DOHH2 (cell line): ENCODE measurements at regions not wholly inside any gene's neighbourhood (a gene's known extent, or its start where the extent isn't known, plus 50 kb on each side); places are given as distances from the start of the nearest gene placed in this dataset.

Experiments
- H3F3A ChIP-seq: fragments of 200-600 bp; sonication (generic), shearing (Covaris generic); 2 replicates; pipeline ENCODE4 v1.6.0; 2016; ENCODE audit warnings: antibody characterized with exemption, mild to moderate bottlenecking; ENCODE audit not compliant: control insufficient read depth, insufficient read depth
- H3K27ac ChIP-seq: fragments of 200-600 bp; sonication (generic); 2 replicates; pipeline ENCODE4 v1.5.1; 2014; ENCODE audit warnings: low read depth, mild to moderate bottlenecking, low read length, moderate library complexity
- H3K27me3 ChIP-seq: fragments of 200-600 bp; sonication (generic); 2 replicates; pipeline ENCODE4 v1.6.1; 2014; ENCODE audit warnings: mild to moderate bottlenecking, low read length, mixed read lengths; ENCODE audit not compliant: control insufficient read depth
- H3K36me3 ChIP-seq: fragments of 200-600 bp; sonication (generic); 2 replicates; pipeline ENCODE4 v1.6.1; 2014; ENCODE audit warnings: mild to moderate bottlenecking, low read length, moderate library complexity, mixed read lengths; ENCODE audit not compliant: control insufficient read depth
- H3K4me1 ChIP-seq: fragments of 200-600 bp; sonication (generic); 2 replicates; pipeline ENCODE4 v1.6.1; 2014; ENCODE audit warnings: mild to moderate bottlenecking, low read length, mixed read lengths; ENCODE audit not compliant: control insufficient read depth
- H3K4me2 ChIP-seq: fragments of 200-600 bp; sonication (generic); 2 replicates; pipeline ENCODE4 v1.6.0; 2014; ENCODE audit warnings: mild to moderate bottlenecking, low read length, moderate library complexity
- H3K4me3 ChIP-seq: fragments of 200-600 bp; sonication (generic); 2 replicates; pipeline ENCODE4 v1.5.1; 2014; ENCODE audit warnings: mild to moderate bottlenecking, low read length, mixed read lengths
- H3K79me2 ChIP-seq: fragments of 200-600 bp; sonication (generic); 2 replicates; pipeline ENCODE4 v1.6.1; 2014; ENCODE audit warnings: mild to moderate bottlenecking, low read length, mixed read lengths; ENCODE audit not compliant: control insufficient read depth
- H3K9me2 ChIP-seq: fragments of 200-600 bp; sonication (generic); replicated peaks from 2 replicates; pipeline ENCODE4 v1.6.1; 2014; ENCODE audit warnings: mild to moderate bottlenecking, low read length, mixed read lengths; ENCODE audit not compliant: control insufficient read depth
- H3K9me3 ChIP-seq: fragments of 200-600 bp; sonication (generic); 2 replicates; pipeline ENCODE4 v1.6.1; 2014; ENCODE audit warnings: antibody characterized with exemption, low read length, mixed read lengths; ENCODE audit not compliant: control insufficient read depth, insufficient read depth
- H4K20me1 ChIP-seq: fragments of 200-600 bp; sonication (generic); 2 replicates; pipeline ENCODE4 v1.6.0; 2014; ENCODE audit warnings: low read depth, mild to moderate bottlenecking, antibody characterized with exemption, low read length, moderate library complexity; ENCODE audit not compliant: control insufficient read depth, insufficient read depth
- EZH2phosphoT487 ChIP-seq: fragments of 200-600 bp; sonication (generic); IDR thresholded peaks from 2 replicates; pipeline ENCODE4 v1.6.1; 2017; ENCODE audit warnings: borderline replicate concordance, mild to moderate bottlenecking, antibody characterized with exemption, low read length, moderate library complexity, mixed read lengths
- TF ChIP-seq, protein P1 (sequence below): fragments of 200-600 bp; sonication (generic); IDR thresholded peaks from one replicate; pipeline ENCODE4 v1.5.1; 2014; ENCODE audit warnings: antibody characterized with exemption, mild to moderate bottlenecking, low read depth, low read length; ENCODE audit not compliant: poor library complexity, severe bottlenecking

DNA sequence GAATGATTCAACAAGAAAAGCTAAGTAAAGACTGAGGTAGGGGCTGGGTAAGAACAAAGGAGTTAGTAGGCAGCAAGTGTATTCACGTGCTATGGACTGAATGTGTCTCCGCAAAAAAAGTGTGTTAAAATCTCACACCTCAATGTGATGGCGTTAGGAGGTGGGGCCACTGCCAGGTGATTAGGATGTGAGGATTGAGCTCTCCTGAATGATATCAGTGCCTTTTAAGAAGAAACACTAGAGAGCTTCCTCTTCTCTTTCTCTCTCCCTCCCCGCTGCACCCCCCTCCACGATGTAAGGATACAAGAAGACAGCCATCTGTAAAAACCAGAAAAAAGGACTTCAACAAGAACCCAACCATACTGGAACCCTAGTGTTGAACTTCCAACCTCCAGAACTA lies 396.1 kb upstream of the PLXNA2 start:
- H3K27ac ChIP-seq: no peak overlapping the region
- no peaks in the 10 kb centered on the region for H3K4me1 ChIP-seq
- H3K36me3 ChIP-seq: no peaks in the 10 kb centered on the region
- no peaks in the 10 kb centered on the region for H3K79me2 ChIP-seq
- TF ChIP-seq, protein P1, sequence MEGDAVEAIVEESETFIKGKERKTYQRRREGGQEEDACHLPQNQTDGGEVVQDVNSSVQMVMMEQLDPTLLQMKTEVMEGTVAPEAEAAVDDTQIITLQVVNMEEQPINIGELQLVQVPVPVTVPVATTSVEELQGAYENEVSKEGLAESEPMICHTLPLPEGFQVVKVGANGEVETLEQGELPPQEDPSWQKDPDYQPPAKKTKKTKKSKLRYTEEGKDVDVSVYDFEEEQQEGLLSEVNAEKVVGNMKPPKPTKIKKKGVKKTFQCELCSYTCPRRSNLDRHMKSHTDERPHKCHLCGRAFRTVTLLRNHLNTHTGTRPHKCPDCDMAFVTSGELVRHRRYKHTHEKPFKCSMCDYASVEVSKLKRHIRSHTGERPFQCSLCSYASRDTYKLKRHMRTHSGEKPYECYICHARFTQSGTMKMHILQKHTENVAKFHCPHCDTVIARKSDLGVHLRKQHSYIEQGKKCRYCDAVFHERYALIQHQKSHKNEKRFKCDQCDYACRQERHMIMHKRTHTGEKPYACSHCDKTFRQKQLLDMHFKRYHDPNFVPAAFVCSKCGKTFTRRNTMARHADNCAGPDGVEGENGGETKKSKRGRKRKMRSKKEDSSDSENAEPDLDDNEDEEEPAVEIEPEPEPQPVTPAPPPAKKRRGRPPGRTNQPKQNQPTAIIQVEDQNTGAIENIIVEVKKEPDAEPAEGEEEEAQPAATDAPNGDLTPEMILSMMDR: no peak
- TF ChIP-seq EZH2phosphoT487: no peak
- no peaks in the 10 kb centered on the region for H3F3A ChIP-seq
- no peak overlapping the region for H3K4me3 ChIP-seq
- no peaks in the 10 kb centered on the region for H3K9me2 ChIP-seq
- no peaks in the 10 kb centered on the region for H3K27me3 ChIP-seq
- no peak overlapping the region for H3K4me2 ChIP-seq
- no peaks in the 10 kb centered on the region for H4K20me1 ChIP-seq
- no peaks in the 10 kb centered on the region for H3K9me3 ChIP-seq

DNA sequence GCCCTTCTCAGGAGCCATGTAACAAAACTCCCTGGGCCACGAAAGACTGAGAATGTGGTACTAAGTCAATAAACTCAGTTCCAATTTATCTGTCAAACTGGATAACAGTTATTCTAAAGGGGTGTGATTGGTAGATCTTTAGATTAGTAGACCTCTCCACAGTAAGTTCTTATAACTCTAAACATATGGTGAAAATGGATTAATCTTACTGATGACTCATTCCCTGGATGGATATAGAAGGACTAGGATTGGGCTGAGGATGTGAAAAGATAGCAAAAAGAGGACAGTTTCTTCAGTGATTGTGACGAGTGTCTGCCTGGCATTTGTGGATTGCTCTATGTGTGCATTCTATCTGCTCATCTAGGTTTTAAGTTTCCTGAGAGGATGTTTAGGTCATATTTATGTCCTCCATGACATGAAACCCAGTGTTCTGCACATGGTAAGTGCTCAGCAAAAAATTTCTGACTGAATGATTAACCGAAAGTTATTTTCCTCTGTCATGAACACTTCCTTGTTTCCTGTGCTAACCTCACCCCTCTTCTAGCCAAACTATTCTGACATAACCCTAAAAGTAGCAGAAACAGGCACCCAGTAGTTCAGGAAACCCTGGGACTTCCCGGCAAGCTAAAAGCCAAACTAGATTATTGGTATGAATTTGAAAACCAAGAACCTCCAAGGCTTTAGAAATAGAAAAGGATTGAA lies 397.5 kb upstream of the PLXNA2 start:
- Histone ChIP-seq H4K20me1 (no peaks in the 10 kb centered on the region), H3K4me1 (no peaks in the 10 kb centered on the region), H3K4me3 (no peak overlapping the region), H3F3A (no peaks in the 10 kb centered on the region), H3K27ac (no peak overlapping the region), H3K79me2 (no peaks in the 10 kb centered on the region), H3K4me2 (no peak overlapping the region), H3K9me3 (no peaks in the 10 kb centered on the region), H3K9me2 (no peaks in the 10 kb centered on the region), H3K36me3 (no peaks in the 10 kb centered on the region), H3K27me3 (no peaks in the 10 kb centered on the region)
- TF ChIP-seq, protein P1: no peak
- no peak for TF ChIP-seq EZH2phosphoT487

DNA sequence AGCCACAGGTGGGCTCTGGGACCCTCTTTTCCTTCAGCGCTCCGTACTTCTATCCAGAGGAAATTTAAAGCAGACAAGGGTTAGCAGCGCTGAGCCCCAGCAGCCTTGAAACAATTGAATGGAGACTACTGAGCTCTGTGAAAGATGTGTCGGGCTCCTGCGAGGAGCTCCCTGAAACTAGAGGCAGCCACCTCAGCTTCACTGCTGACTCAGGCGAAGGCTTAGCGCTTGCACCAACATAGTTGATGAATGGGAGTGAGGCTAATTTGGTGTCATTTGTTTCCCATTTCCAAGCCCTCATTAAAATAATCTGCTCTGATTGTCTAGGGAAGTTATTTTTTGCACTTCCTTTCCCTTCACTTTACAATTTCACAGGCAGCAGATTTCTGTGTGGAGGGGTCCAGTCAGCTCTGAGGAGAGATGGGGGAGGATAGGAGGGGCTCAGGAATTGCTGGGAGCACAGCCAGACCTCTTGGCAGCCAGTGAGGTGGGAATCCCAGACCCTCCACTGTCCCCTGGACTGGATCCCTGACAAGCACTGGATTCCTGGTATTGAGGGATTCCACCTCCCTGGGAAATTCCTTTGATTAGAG lies 398.9 kb upstream of the PLXNA2 start:
- no peaks in the 10 kb centered on the region for H3K36me3 ChIP-seq
- H3K9me3 ChIP-seq: no peaks in the 10 kb centered on the region
- no peaks in the 10 kb centered on the region for H3F3A ChIP-seq
- H3K4me3 ChIP-seq: no peak overlapping the region
- H3K9me2 ChIP-seq: no peaks in the 10 kb centered on the region
- TF ChIP-seq EZH2phosphoT487: no peak
- TF ChIP-seq, protein P1: no peak
- H3K4me2 ChIP-seq: no peak overlapping the region
- no peaks in the 10 kb centered on the region for H3K4me1 ChIP-seq
- no peaks in the 10 kb centered on the region for H3K79me2 ChIP-seq
- no peaks in the 10 kb centered on the region for H4K20me1 ChIP-seq
- H3K27ac ChIP-seq: no peak overlapping the region
- H3K27me3 ChIP-seq: no peaks in the 10 kb centered on the region
